Liver (tissue), 8 donors: ENCODE measurements at regions not wholly inside any gene's neighbourhood (a gene's known extent, or its start where the extent isn't known, plus 50 kb on each side); places are given as distances from the start of the nearest gene placed in this dataset.

Experiments used
- DNase-seq: peaks from one replicate; pipeline ENCODE4 v3.0.0-alpha.2; 2017; ENCODE audit warnings: low spot score
- H3K27ac ChIP-seq, 2 donors: one replicate each; pipeline ENCODE4 v1.7.0; 2013; ENCODE audit warnings: inconsistent platforms in 2 of 2, low read length in 2 of 2, control low read depth in 1 of 2, low read depth in 1 of 2, mild to moderate bottlenecking in 1 of 2
- H3K27me3 ChIP-seq, 4 donors: one replicate each; pipeline versions ENCODE4 v1.6.1 to v1.7.0; 2013; ENCODE audit warnings: low read length in 3 of 4, inconsistent platforms in 1 of 4, mild to moderate bottlenecking in 1 of 4, moderate library complexity in 1 of 4; ENCODE audit not compliant: control insufficient read depth in 4 of 4, insufficient read depth in 4 of 4
- H3K36me3 ChIP-seq, 4 donors: one replicate each; pipeline versions ENCODE4 v1.6.1 to v1.7.0; 2013; ENCODE audit warnings: low read length in 3 of 4, mild to moderate bottlenecking in 3 of 4, low read depth in 1 of 4, moderate library complexity in 1 of 4; ENCODE audit not compliant: control insufficient read depth in 4 of 4, insufficient read depth in 3 of 4
- H3K4me1 ChIP-seq, 4 donors: one replicate each; pipeline versions ENCODE4 v1.6.1 to v1.7.0; 2013; ENCODE audit warnings: low read length in 3 of 4, mild to moderate bottlenecking in 3 of 4, moderate library complexity in 1 of 4; ENCODE audit not compliant: control insufficient read depth in 4 of 4, insufficient read depth in 4 of 4
- H3K4me3 ChIP-seq, 3 donors: one replicate each; pipeline versions ENCODE4 v1.6.1 to v1.7.0; 2013; ENCODE audit warnings: low read length in 3 of 3, control low read depth in 1 of 3, low read depth in 1 of 3, mild to moderate bottlenecking in 1 of 3
- H3K9ac ChIP-seq, 2 donors: one replicate each; pipeline ENCODE4 v1.7.0; 2013; ENCODE audit warnings: low read length in 2 of 2, mild to moderate bottlenecking in 2 of 2, moderate library complexity in 2 of 2, control low read depth in 1 of 2, low read depth in 1 of 2
- H3K9me3 ChIP-seq, 4 donors: one replicate each; pipeline versions ENCODE4 v1.6.1 to v1.7.0; 2013; ENCODE audit warnings: low read length in 3 of 4; ENCODE audit not compliant: control insufficient read depth in 4 of 4
- EGR1 ChIP-seq, 2 donors: IDR thresholded peaks; 2 replicates each; pipeline ENCODE4 v1.6.1; 2016 to 2018; ENCODE audit warnings: antibody characterized with exemption in 2 of 2, low read depth in 2 of 2
- FOXA1 ChIP-seq: IDR thresholded peaks from 2 replicates; pipeline ENCODE4 v1.6.1; 2016; ENCODE audit warnings: antibody characterized with exemption
- FOXA2 ChIP-seq: IDR thresholded peaks from 2 replicates; pipeline ENCODE4 v1.6.1; 2016; ENCODE audit warnings: antibody characterized with exemption
- GABPA ChIP-seq, 2 donors: IDR thresholded peaks in 1 of 2; conservative IDR thresholded peaks in 1 of 2; 2 replicates each; pipeline ENCODE4 v1.6.1; 2016; ENCODE audit warnings: antibody characterized with exemption in 2 of 2, mild to moderate bottlenecking in 1 of 2, moderate library complexity in 1 of 2
- HNF4A ChIP-seq, 2 donors: conservative IDR thresholded peaks; 2 replicates each; pipeline ENCODE4 v1.6.1; 2016; ENCODE audit warnings: antibody characterized with exemption in 2 of 2, mild to moderate bottlenecking in 2 of 2
- HNF4G ChIP-seq: IDR thresholded peaks from 2 replicates; pipeline ENCODE4 v1.6.1; 2016; ENCODE audit warnings: antibody characterized with exemption
- JUND ChIP-seq, 2 donors: IDR thresholded peaks; 2 replicates each; pipeline ENCODE4 v1.6.1; 2016; ENCODE audit warnings: antibody characterized with exemption in 2 of 2
- NR2F2 ChIP-seq: IDR thresholded peaks from 2 replicates; pipeline ENCODE4 v1.6.1; 2016; ENCODE audit warnings: antibody characterized with exemption
- RAD21 ChIP-seq, 2 donors: IDR thresholded peaks; 2 replicates each; pipeline ENCODE4 v1.6.1; 2016; ENCODE audit warnings: antibody characterized with exemption in 2 of 2, mild to moderate bottlenecking in 2 of 2
- RXRA ChIP-seq, 2 donors: IDR thresholded peaks; 2 replicates each; pipeline ENCODE4 v1.6.1; 2017 to 2018; ENCODE audit warnings: antibody characterized with exemption in 2 of 2, mild to moderate bottlenecking in 1 of 2
- SP1 ChIP-seq: IDR thresholded peaks from 2 replicates; pipeline ENCODE4 v1.6.1; 2018; ENCODE audit warnings: antibody characterized with exemption, mild to moderate bottlenecking
- TAF1 ChIP-seq: conservative IDR thresholded peaks from 2 replicates; pipeline ENCODE4 v1.6.1; 2016; ENCODE audit warnings: antibody characterized with exemption, mild to moderate bottlenecking
- YY1 ChIP-seq: IDR thresholded peaks from 2 replicates; pipeline ENCODE4 v1.6.1; 2016; ENCODE audit warnings: antibody characterized with exemption, mild to moderate bottlenecking
- WGBS: extraction: QIAGEN DNeasy Blood & Tissue Kit; methylation state at CpG from one replicate; pipeline ENCODE4 v1.1.7; 2013; 5-methylcytosine and 5-hydroxymethylcytosine counted together
- TF ChIP-seq, protein P1 (sequence below): IDR thresholded peaks from 2 replicates; pipeline ENCODE4 v1.6.1; 2016; ENCODE audit warnings: antibody characterized with exemption, mild to moderate bottlenecking
- TF ChIP-seq, protein P2 (sequence below): fragments of 150-350 bp; IDR thresholded peaks from 2 replicates; pipeline ENCODE4 v1.5.1; 2017; ENCODE audit warnings: improper control_type of control experiment, low read depth, low read length; ENCODE audit not compliant: missing input control
- TF ChIP-seq, protein P3 (sequence below): IDR thresholded peaks from 2 replicates; pipeline ENCODE4 v1.6.1; 2016; ENCODE audit warnings: antibody characterized with exemption
- TF ChIP-seq, protein P4 (sequence below): IDR thresholded peaks from 2 replicates; pipeline ENCODE4 v1.6.1; 2016; ENCODE audit warnings: antibody characterized with exemption
- TF ChIP-seq, protein P5 (sequence below): IDR thresholded peaks from 2 replicates; pipeline ENCODE4 v1.6.1; 2016; ENCODE audit warnings: antibody characterized with exemption
- donor health status: healthy.
- donor health status: healthy.
- donor health status: healthy.
- donor health status: healthy.
- donor health status: healthy.

DNA sequence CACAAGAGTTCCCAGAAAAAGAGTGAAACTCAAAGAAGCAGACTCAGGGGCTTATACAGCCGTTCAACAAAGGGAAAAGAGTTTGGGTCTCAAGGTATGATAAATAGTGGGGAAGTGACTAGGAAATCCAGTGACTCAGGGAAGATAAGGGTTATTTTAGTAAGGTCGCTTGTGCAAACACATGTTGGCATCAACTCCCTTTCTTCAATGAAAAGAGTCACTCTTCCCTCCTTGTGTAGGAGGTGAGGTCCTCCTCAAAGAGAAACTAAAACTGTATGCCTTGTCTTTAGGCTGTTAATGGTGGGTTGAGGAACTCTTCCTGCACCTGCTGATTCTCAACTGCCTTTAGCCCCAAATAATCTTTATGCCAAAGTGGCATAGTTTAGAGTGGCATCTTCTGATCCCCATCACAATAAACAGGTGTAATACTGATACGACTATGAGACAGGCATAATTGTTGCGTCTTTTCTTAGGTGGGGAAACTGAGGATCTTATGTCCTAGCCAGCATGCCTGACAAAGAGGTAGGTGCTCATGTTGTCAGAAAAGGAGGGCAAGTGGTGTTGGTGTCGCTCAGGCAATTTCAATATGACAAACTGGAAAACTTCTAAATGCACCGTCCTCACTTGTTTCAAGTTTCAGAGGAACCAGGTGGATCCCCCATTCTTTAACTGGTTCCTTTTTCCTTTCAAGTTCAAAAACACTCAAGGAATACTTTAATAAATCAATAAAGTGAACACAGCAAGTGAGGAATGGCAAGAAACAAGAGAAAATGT is 294.1 kb upstream of the RUNX1 start:
- Histone ChIP-seq H3K27ac (no peak overlapping the region), H3K4me1 (no peaks in the 10 kb centered on the region), H3K27me3 (peaks cover 0 to 9% (median 5%) of the 10 kb centered on the region in 4 donors), H3K9me3 (peaks cover 0 to 3% (median 0%) of the 10 kb centered on the region in 4 donors), H3K36me3 (no peaks in the 10 kb centered on the region), H3K9ac (no peak overlapping the region), H3K4me3 (no peak overlapping the region)
- WGBS = 77% methylated on average over 6 of the region's 6 CpGs
- no peak for DNase-seq
- TF ChIP-seq SP1 (no peak), GABPA (IDR thresholded peaks at IDR 0.05 in 1 of 2, conservative IDR thresholded peaks at IDR 0.05 in 1 of 2) (no peak), YY1 (no peak), RAD21 (IDR thresholded peaks at IDR 0.05) (no peak), EGR1 (IDR thresholded peaks at IDR 0.05; ENCODE audit: low read depth in 2 of 2) (no peak)
- TF ChIP-seq, protein P1, sequence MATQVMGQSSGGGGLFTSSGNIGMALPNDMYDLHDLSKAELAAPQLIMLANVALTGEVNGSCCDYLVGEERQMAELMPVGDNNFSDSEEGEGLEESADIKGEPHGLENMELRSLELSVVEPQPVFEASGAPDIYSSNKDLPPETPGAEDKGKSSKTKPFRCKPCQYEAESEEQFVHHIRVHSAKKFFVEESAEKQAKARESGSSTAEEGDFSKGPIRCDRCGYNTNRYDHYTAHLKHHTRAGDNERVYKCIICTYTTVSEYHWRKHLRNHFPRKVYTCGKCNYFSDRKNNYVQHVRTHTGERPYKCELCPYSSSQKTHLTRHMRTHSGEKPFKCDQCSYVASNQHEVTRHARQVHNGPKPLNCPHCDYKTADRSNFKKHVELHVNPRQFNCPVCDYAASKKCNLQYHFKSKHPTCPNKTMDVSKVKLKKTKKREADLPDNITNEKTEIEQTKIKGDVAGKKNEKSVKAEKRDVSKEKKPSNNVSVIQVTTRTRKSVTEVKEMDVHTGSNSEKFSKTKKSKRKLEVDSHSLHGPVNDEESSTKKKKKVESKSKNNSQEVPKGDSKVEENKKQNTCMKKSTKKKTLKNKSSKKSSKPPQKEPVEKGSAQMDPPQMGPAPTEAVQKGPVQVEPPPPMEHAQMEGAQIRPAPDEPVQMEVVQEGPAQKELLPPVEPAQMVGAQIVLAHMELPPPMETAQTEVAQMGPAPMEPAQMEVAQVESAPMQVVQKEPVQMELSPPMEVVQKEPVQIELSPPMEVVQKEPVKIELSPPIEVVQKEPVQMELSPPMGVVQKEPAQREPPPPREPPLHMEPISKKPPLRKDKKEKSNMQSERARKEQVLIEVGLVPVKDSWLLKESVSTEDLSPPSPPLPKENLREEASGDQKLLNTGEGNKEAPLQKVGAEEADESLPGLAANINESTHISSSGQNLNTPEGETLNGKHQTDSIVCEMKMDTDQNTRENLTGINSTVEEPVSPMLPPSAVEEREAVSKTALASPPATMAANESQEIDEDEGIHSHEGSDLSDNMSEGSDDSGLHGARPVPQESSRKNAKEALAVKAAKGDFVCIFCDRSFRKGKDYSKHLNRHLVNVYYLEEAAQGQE = no peak

DNA sequence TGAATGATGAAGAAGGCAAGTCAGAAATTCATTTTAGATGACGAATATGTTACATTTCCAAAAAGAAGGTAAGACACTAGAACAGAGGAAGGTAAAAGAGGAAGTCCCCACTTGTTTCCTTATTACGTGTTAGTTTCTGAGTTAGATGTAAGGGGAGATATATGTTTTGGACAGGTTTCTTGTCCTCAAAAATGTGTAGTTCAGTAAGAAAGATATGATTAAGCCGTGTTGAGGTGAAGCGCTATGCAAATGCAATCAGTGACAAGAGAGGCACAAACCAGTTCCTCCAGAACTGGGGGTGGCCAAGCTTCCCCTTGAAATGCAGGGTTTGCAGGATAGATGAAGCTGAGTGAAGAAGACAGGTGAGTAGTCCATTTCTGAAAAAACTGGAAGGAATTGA is 293.3 kb upstream of the RUNX1 start:
- Histone ChIP-seq H3K27me3 (peaks cover 0 to 9% (median 4%) of the 10 kb centered on the region in 4 donors), H3K4me3 (no peak overlapping the region), H3K9ac (no peak overlapping the region), H3K27ac (no peak overlapping the region), H3K36me3 (no peaks in the 10 kb centered on the region), H3K4me1 (no peaks in the 10 kb centered on the region), H3K9me3 (peaks cover 0 to 3% (median 0%) of the 10 kb centered on the region in 4 donors)
- 72% methylated on average over 4 of the region's 4 CpGs for WGBS
- DNase-seq = no peak
- TF ChIP-seq, protein P2, sequence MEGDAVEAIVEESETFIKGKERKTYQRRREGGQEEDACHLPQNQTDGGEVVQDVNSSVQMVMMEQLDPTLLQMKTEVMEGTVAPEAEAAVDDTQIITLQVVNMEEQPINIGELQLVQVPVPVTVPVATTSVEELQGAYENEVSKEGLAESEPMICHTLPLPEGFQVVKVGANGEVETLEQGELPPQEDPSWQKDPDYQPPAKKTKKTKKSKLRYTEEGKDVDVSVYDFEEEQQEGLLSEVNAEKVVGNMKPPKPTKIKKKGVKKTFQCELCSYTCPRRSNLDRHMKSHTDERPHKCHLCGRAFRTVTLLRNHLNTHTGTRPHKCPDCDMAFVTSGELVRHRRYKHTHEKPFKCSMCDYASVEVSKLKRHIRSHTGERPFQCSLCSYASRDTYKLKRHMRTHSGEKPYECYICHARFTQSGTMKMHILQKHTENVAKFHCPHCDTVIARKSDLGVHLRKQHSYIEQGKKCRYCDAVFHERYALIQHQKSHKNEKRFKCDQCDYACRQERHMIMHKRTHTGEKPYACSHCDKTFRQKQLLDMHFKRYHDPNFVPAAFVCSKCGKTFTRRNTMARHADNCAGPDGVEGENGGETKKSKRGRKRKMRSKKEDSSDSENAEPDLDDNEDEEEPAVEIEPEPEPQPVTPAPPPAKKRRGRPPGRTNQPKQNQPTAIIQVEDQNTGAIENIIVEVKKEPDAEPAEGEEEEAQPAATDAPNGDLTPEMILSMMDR = no peak
- TF ChIP-seq JUND (IDR thresholded peaks at IDR 0.05) (no peak), RXRA (IDR thresholded peaks at IDR 0.05) (no peak), EGR1 (IDR thresholded peaks at IDR 0.05; ENCODE audit: low read depth in 2 of 2) (no peak), FOXA1 (no peak), HNF4A (conservative IDR thresholded peaks at IDR 0.05) (no peak), FOXA2 (no peak), YY1 (no peak), SP1 (no peak), RAD21 (IDR thresholded peaks at IDR 0.05) (no peak), HNF4G (no peak), NR2F2 (no peak), GABPA (IDR thresholded peaks at IDR 0.05 in 1 of 2, conservative IDR thresholded peaks at IDR 0.05 in 1 of 2) (no peak), TAF1 (no peak)
- TF ChIP-seq, protein P1 = no peak
- TF ChIP-seq, protein P3, sequence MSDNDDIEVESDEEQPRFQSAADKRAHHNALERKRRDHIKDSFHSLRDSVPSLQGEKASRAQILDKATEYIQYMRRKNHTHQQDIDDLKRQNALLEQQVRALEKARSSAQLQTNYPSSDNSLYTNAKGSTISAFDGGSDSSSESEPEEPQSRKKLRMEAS = no peak
- TF ChIP-seq, protein P4, sequence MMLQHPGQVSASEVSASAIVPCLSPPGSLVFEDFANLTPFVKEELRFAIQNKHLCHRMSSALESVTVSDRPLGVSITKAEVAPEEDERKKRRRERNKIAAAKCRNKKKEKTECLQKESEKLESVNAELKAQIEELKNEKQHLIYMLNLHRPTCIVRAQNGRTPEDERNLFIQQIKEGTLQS = no peak
- TF ChIP-seq, protein P5, sequence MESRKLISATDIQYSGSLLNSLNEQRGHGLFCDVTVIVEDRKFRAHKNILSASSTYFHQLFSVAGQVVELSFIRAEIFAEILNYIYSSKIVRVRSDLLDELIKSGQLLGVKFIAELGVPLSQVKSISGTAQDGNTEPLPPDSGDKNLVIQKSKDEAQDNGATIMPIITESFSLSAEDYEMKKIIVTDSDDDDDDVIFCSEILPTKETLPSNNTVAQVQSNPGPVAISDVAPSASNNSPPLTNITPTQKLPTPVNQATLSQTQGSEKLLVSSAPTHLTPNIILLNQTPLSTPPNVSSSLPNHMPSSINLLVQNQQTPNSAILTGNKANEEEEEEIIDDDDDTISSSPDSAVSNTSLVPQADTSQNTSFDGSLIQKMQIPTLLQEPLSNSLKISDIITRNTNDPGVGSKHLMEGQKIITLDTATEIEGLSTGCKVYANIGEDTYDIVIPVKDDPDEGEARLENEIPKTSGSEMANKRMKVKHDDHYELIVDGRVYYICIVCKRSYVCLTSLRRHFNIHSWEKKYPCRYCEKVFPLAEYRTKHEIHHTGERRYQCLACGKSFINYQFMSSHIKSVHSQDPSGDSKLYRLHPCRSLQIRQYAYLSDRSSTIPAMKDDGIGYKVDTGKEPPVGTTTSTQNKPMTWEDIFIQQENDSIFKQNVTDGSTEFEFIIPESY = no peak
